ENCODE measurements at regions not wholly inside any gene's neighbourhood (a gene's known extent, or its start where the extent isn't known, plus 50 kb on each side); places are given as distances from the start of the nearest gene placed in this dataset.

GRCh38 chr6:170114956-170115855 is 175.7 kb downstream of the DLL1 start:
- TF ChIP-seq, protein P1, sequence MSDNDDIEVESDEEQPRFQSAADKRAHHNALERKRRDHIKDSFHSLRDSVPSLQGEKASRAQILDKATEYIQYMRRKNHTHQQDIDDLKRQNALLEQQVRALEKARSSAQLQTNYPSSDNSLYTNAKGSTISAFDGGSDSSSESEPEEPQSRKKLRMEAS (IDR thresholded peaks at IDR 0.05; ENCODE audit: low read depth, low read length) = no peak
- TF ChIP-seq POLR2A (IDR thresholded peaks at IDR 0.05; ENCODE audit: extremely low read depth, insufficient read length) (no peak), MYC (IDR thresholded peaks at IDR 0.05; ENCODE audit: low read depth, low read length) (no peak)
- TF ChIP-seq, protein P2, sequence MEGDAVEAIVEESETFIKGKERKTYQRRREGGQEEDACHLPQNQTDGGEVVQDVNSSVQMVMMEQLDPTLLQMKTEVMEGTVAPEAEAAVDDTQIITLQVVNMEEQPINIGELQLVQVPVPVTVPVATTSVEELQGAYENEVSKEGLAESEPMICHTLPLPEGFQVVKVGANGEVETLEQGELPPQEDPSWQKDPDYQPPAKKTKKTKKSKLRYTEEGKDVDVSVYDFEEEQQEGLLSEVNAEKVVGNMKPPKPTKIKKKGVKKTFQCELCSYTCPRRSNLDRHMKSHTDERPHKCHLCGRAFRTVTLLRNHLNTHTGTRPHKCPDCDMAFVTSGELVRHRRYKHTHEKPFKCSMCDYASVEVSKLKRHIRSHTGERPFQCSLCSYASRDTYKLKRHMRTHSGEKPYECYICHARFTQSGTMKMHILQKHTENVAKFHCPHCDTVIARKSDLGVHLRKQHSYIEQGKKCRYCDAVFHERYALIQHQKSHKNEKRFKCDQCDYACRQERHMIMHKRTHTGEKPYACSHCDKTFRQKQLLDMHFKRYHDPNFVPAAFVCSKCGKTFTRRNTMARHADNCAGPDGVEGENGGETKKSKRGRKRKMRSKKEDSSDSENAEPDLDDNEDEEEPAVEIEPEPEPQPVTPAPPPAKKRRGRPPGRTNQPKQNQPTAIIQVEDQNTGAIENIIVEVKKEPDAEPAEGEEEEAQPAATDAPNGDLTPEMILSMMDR (IDR thresholded peaks at IDR 0.05; ENCODE audit: low read depth, low read length) = no peak
- H3K4me3 ChIP-seq (ENCODE audit: low read depth, low read length) = no peak overlapping the region
- no peak for DNase-seq (ENCODE audit: low read depth)

- TF ChIP-seq POLR2A (IDR thresholded peaks at IDR 0.05; ENCODE audit: extremely low read depth, insufficient read length) (no peak), MYC (IDR thresholded peaks at IDR 0.05; ENCODE audit: low read depth, low read length) (no peak)
- TF ChIP-seq, protein P1 (IDR thresholded peaks at IDR 0.05; ENCODE audit: low read depth, low read length) = no peak
- TF ChIP-seq, protein P2 (IDR thresholded peaks at IDR 0.05; ENCODE audit: low read depth, low read length) = no peak
- DNase-seq (ENCODE audit: low read depth) = no peak
- H3K4me3 ChIP-seq (ENCODE audit: low read depth, low read length) = no peak overlapping the region
These were observed 176.5 kb downstream of the DLL1 start for GRCh38 chr6:170114187-170114945.

DNA sequence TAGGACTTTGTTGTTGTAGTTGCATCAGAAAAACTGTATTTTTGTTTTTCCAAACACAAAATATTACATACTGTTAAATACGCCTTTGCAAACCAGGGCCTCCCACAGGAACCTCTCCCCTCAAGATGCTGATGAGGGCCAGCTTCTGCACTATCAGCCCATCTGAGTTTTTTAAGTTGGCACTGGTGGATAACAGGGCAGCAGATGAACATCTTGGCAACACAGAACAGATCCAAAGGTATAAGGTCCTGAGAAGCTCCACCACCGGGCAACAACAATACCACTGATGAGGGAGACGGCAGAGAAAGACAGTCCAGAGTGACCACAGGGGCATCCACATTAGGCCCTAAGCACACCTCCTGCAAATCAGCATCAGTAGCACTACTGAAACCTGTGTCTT is 177.7 kb downstream of the DLL1 start:
- no peak overlapping the region for H3K4me3 ChIP-seq (ENCODE audit: low read depth, low read length)
- TF ChIP-seq, protein P1 (IDR thresholded peaks at IDR 0.05; ENCODE audit: low read depth, low read length) = no peak
- no peak for TF ChIP-seq MYC (IDR thresholded peaks at IDR 0.05; ENCODE audit: low read depth, low read length)
- no peak for TF ChIP-seq POLR2A (IDR thresholded peaks at IDR 0.05; ENCODE audit: extremely low read depth, insufficient read length)
- TF ChIP-seq, protein P2 (IDR thresholded peaks at IDR 0.05; ENCODE audit: low read depth, low read length) = no peak
- no peak for DNase-seq (ENCODE audit: low read depth)

- no peak overlapping the region for H3K4me3 ChIP-seq (ENCODE audit: low read depth, low read length)
- DNase-seq (ENCODE audit: low read depth) = no peak
- TF ChIP-seq POLR2A (IDR thresholded peaks at IDR 0.05; ENCODE audit: extremely low read depth, insufficient read length) (no peak), MYC (IDR thresholded peaks at IDR 0.05; ENCODE audit: low read depth, low read length) (no peak)
- TF ChIP-seq, protein P2 (IDR thresholded peaks at IDR 0.05; ENCODE audit: low read depth, low read length) = no peak
- TF ChIP-seq, protein P1 (IDR thresholded peaks at IDR 0.05; ENCODE audit: low read depth, low read length) = no peak
These were observed 178.4 kb downstream of the DLL1 start for GRCh38 chr6:170112583-170112860.

GRCh38 chr6:170111816-170112582 is 178.9 kb downstream of the DLL1 start:
- no peak for DNase-seq (ENCODE audit: low read depth)
- no peak overlapping the region for H3K4me3 ChIP-seq (ENCODE audit: low read depth, low read length)
- no peak for TF ChIP-seq POLR2A (IDR thresholded peaks at IDR 0.05; ENCODE audit: extremely low read depth, insufficient read length)
- TF ChIP-seq, protein P1 (IDR thresholded peaks at IDR 0.05; ENCODE audit: low read depth, low read length) = no peak
- TF ChIP-seq, protein P2 (IDR thresholded peaks at IDR 0.05; ENCODE audit: low read depth, low read length) = no peak
- TF ChIP-seq MYC (IDR thresholded peaks at IDR 0.05; ENCODE audit: low read depth, low read length) = no peak
